Eye (tissue), 1 donor: ENCODE measurements at regions not wholly inside any gene's neighbourhood (a gene's known extent, or its start where the extent isn't known, plus 50 kb on each side); places are given as distances from the start of the nearest gene placed in this dataset.
"Not testable (repeated sequence)": the region's sequence is repeated elsewhere in the genome, so short reads cannot be mapped to it uniquely, and the experiment has no call there.

Experiments
- DNase-seq: peaks from one replicate; pipeline ENCODE4 v3.0.0-alpha.2; 2015

DNA sequence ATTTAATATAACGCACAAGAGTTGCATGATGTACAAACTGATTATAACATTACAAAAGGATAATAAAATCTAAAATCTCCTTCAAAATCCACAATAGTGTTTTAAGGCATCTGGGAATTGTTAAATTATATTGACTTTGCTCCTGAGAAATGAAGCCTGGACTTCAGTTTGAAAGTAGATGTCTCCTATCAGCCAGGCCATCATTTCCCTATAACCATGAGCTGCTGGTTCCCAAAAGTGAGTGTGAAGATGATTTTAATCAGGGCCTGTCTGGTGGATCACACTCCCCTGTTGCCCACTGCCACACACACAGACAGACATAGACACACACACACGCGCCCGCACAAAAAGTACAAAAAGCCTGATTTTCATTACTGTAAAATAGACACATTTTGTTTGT lies 480.7 kb downstream of the RPS29 start:
- DNase-seq = no peak

DNA sequence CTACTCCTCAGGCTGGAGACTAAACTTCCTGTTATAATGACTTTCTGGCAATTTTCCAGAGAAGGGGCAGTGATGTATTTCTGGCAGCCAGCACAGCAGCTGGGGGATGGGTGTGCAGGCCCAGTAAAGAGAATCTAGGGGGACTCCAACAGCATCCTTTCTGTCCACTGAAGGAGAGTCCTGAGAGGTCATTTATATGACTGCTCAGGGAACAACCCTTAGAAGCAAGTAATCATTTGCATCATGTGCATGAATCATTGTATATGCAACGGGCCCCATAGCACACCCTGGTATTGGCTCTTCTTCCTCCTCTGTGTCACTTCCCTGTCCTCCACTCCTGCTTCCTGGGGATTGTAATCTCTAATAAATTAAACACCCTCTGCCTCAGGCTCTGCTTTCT lies 493.8 kb downstream of the RPS29 start:
- DNase-seq = no peak

DNA sequence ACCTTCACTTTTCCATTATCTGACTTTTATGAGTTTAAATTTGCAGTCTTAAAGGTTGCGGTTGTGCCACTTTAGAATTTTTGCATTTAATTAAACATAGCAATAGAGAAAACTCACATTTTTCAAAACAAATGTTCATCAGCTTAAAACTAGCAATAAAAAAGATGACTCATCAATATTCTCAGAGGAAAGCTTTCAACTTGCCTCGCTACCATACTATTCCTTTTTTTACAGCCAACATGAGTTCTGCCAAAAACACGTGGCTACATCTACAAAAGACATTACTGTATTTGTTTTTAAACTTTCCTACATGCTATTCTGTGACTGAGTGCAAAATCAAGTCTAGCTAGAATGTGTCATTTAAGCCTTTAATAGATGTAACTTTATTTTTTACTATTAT lies 497.1 kb downstream of the RPS29 start:
- DNase-seq = no peak

DNA sequence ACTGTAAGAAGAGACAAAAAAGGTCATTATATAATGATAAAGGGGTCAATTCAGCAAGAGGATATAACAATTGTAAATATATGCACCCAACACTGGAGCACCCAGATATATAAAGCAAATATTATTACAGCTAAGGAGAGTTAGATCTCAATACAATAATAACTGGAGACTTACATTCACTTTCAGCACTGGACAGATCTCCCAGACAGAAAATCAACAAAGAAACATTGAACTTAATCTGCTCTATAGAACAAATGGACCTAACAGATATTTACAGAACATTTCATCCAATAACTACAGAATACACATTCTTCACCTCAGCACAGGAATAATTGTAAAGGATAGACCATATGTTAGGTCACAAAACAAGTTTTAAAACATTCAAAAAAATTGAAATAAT lies 512.9 kb downstream of the RPS29 start:
- not testable (repeated sequence) for DNase-seq

DNA sequence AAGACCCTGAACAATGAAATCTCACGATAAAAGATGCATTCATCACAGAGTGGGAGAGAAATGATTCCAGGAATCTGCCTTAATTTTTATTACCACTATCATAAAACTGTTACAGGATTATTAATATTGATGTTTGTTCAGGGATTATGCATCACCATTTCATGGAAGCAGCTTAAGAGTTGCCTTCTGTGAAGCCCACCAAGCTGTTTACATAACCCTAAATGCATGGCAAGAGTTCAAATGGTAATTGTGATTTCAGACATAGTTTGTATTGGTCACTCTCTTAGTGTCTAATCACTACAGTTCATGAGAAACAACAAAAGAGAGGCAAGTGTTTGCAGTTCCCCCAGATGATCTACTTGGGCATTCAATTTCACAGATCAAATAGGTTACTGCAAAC lies 527.7 kb downstream of the RPS29 start:
- no peak for DNase-seq

DNA sequence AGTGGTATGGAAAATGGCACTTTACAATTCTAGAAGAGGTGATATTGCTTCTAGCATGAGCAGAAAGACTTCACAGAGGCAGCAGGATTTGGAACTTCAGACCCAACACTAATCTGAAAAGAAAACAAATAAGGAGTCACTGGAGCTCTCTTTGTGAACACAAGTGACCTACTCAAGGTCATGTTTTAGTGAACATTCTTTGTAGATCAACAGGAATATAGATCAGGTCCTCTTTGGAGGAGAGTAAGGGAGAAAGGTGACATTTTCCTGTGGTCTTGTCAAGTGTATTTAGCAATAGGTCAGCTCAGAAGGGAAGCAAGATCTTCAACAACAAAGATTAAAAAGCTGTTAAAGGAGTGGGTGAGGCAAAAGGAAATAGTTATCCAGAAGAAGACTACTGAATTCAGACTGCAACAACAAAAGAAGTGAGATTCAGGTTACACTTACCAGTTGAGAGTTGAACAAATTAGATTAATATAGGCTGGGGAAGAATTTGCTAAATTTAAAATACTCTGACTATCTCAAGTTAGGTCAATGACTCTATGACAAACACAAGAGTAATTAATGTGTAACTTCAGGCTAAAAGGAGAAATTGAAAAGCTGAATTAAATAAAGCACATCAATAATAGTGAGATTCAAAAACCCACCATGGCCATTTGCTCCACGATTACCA lies 528.2 kb downstream of the RPS29 start:
- no peak for DNase-seq

DNA sequence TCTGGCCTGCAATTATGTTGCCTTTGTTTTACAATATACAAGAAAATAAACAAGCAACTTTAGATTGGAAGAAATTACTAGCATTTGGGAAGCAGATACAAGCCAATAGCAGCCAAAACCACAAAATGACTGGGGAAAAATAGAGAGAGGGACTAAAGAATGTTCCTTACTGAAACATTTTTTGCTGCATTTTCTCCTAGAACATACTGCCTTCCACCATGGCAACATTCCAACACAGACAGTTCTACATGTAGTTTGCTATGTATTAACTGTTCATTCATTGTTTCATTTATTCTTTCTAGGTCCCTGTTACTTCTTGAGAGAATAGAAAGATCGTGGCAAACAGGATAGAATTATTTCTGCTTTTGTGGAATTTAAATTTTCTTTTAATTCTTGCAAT lies 530.2 kb downstream of the RPS29 start:
- no peak for DNase-seq

DNA sequence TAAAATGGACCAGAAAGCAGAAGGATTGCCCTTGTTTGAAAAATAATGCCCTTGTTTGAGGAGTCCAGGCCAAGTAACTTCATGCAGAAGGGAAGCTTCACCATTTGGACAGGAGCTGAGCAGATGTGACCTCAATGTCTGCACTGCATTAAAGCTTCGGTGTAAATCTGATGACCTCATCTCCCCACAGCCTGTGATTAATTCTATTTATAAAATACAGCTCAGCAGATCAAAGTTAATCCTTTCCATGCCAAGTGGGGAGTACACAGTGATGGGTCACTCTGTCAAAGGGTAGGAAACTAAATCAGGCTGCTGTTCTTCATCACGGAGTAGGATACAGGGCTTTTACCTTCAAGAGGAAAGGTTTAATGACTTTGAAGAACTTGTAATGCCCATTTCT lies 533.7 kb downstream of the RPS29 start:
- peak; percentile 68 for DNase-seq

DNA sequence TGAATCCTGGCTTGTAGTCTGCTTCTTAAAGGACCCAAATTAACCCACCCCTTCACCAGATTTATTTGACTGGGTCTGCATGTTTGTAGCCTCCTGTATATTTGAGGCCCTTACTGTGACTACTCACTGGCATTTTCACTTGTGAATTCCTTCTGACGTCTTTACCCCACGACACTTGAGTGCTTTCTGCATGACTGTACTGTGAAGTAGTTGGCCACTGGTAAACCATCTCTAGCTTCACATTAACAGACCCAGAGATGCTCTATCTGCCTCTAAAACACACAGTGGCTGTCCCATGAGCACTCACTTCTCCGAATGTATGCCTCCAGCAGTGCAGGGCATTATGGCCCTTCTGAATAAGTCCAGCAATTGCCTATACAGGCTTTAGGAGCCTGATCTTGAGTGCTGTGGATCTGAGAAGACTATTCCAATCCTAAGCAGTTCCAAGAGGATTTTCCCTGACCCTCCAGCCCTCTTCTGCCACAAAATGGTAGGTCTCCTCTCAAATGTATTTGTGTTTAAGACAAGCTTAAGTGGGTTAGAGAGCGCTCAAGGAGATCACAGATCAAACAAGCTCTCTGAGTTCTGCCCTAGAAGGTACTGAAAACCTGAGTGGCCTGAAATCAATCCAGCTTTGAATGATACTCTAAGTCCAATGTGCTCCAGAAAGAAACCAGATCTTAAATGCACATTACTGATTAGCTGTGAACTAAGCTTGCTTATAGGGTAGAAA lies 534.7 kb downstream of the RPS29 start:
- no peak for DNase-seq

DNA sequence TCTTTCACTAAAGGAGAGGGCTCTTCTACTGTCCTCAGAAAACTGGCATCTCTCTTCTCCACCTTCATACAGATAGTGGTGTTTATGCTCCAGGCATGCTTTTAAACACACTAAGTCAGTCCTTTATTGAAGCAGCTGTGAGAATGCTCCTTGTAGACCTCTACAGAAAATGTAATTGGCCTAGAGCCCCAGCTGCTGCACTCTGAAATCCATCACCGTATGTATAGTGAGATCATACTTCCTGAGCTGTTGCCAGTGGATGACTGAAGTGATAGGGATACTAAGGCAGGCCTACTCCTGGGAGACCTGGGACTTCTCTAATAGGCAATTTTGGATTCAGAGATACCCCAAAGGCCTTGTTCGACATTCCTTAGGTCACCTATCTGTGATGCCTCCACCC lies 535.4 kb downstream of the RPS29 start:
- DNase-seq = peak; percentile 25

DNA sequence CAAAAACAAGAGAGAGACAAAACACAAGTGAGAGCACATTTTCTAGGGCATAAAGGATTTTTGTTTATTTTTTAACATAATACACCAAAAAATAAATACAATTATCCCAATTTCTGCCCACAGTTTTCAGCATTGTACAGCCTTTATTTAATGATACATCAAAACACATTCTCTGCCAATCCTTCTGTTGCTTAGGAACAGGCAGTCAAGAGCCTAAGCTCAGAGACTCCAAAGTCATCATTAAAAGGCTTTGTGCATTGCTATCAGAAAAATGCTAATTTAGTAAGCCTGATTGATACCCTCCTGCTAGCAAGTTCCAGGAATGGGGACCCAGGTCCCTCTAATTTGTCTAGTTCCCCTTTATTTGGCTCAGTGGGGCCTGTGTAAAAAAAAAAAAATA lies 536.5 kb downstream of the RPS29 start:
- no peak for DNase-seq

DNA sequence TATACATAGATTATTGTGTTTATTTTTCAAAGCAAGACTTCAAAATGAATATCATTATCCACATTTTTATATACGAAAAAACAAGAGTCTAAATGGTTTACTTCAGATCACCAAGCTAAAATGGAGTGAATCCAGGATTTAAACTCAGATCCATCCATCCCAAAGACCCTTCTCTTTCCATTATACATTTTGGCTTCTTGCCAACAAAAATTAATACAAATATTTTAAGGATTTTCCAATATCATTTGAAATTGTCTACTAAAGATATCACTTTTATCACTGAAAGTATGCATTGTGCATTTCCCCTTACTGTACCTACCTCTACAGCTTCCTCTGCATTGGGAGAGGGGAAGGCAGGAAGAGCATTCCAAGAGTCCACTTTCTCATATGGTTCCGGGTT lies 541.2 kb downstream of the RPS29 start:
- no peak for DNase-seq

DNA sequence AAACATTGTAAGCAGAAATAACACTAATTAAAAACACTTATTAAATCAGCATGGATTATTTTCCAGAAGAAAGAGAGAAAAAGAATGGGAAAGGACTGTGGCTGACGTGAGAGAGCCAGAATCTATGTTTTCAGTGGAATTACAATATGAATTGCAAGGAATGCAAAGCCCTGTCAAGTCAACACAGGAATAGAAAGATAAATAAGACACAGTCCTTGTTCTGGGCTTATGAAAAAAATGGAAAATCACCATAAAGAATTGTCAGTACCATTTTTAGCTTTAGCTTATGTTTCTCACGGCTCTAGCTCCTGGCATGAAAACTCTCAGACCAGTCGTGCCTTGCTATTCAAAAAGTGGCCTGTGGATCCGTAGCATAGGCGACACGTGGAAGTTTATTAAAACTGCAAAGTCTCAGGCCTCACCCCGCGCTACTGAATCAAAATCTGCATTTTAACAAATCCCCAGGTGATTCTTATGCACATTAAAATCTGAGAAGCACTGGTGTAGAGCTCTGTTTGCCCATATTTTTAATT lies 549.1 kb downstream of the RPS29 start:
- DNase-seq = no peak

DNA sequence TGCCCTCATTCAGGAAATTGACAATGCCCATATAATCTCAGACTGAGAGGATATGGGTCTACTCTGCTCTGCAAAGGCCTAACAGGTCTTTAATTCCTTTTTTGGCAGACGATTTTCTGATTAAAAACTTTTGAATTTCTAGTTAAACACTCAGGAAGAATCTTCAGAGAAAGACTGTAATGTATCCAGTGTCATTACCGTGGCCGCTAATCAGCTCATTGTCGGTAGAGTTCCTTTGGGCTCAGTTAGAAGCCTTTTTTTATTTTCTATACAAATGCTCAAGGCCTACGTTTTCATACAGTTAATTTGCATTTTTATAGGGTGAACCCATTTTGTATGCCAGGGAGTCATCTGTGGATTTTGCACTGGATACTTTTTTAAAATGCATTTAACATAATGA lies 549.9 kb downstream of the RPS29 start:
- no peak for DNase-seq

DNA sequence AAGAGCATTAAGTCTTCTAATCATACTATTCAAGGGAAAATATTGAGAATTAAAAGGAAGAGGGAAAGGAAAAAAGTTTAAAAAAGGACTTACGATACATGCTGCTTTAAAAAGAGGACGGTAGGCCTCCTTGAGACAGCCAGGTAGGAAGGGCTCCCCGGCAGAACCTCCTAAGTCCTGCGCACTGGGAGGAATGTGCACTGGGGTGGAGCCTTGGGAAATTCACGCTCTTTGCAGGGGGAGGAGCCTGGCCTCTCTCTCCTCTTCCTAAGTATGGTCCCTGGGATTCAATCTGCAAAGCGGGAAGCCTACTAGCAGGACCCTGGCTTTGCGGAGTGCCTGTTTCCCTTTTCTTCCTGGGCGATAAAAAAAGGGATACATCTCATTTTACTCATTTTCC lies 553.0 kb downstream of the RPS29 start:
- no peak for DNase-seq

DNA sequence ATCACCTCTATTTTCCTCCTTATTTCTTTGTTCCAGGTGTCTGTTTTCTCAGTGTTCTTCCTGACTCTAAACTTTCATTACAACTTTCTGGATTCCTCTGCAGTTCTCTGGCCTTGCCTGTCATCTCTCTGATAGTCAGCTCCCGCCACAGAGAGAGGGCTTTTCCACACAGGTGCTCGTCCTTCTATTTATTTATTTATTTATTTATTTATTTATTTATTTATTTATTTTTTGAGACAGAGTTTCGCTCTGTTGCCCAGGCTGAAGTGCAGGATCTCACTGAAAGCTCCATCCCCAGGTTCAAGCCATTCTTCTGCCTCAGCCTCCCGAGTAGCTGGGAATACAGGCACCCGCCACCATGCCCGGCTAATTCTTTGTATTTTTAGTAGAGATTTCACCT lies 554.5 kb downstream of the RPS29 start:
- not testable (repeated sequence) for DNase-seq

DNA sequence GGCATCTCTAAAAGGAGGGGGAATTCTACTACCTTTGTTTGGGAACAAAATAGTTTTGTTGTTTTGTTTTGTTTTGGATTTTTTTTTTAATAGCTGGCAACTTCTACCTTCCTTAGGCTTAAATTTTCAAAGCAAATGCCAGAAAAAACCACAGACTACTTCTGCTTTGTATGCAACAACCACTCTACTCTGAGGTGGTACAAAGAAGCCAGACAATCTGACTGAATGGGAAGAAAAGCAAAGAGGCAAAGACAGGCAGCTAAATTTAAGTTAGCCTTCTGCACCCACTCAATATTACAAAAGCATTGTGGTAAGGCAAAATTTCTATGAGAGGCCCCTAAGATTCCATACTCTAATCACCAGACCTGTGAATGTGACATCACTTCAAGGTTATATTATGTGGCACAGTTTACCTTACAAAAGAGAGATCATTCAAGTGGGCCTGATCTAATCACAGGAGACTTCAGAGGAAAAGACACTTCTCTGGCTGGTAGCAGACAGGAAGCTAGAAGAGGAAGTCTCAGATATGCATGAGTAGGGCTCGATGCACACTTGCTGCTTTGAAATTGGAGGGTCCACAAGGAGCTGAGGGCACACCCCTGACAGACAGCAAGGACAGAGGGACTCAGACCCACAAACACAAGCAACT lies 566.6 kb downstream of the RPS29 start:
- DNase-seq = no peak

DNA sequence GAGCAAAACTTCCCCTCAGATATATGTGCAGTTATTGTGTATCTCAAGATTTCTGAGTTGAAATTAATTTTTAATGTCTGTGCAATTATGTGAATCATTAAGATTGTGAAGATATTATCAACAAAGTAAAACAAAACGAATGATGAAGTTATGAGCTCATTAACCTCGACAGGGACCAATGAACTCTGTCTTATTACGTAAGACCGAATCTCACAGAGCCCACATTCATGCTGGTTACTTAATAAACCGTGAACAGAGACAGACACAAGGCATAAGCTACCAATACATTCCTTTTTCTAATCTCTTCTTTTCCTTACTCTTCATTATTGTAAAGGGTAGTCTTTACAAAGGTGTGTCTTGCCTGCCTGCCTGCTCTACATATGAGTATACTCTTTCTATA lies 568.7 kb downstream of the RPS29 start:
- DNase-seq = peak; percentile 13

DNA sequence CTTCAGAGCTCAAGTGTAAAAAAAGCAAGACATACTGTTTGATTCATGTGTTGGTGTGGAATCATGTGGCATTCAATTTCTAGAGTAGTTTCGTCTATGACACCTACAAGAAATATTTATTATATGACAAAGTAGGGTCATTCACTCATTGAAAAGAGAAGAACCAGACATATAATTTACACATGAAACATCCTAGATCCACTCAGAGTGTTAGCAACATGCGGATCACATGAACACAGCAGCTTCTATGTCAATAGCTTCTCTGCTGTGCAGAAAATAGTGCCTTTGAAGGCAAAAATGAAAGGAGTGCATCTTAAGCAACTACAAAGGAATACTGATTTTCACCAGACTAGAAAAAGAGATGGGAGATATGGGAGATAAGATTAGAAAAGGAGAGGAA lies 569.8 kb downstream of the RPS29 start:
- DNase-seq = no peak

DNA sequence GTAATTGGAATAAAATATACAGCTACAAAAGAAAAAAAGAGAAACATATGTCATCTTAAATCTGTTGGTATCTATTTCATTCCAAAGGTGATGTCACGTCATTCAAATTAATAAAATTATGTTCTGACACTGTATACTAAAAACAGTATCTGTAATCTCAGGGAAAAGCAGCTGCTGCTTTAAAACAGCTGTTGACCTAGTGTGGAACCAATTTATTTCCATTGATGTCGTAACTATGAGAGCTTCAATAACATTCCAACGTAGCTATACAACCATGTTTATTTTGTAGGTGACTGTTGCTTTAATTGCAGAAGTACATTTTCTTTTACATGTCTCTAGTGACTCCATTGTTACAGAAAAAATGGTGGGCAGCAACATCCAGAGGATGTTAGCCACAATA lies 571.7 kb downstream of the RPS29 start:
- peak; percentile 12 for DNase-seq

DNA sequence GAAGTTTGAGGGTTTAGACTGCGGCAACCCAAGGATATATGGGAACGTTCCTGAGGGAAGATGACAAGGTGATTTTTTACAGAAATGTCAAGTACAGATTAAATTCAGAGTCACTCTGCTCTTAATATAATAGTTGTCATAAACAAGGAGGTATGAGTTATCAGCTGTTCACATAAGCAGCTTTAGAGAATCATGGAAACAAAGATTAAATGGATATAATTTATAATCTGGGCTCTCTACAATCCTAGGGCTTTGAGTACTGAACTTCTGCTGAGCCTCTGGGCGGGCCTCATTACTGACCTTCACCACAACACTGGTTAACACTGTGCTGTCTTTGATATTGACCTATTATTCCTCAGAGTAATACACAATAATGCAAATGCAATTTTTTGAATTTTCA lies 577.8 kb downstream of the RPS29 start:
- DNase-seq = no peak

DNA sequence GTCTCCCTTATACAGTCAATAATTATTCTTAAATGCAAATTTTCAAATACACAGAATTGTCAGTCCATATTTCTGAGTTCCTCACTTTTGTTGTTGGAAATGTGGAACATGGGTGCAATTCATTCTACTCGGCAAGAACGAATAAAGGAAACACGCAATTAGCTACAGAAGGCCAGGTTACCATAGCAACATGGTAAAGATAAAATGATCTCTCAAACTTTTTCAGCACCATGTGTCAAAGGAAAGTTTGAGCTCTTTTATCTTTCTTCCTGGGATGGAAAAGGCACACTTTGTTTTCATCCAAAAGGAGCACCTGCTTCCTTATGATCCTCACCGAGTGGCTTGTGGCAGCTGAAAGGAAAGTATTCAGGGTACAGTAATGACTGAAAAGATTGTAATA lies 595.0 kb downstream of the RPS29 start:
- DNase-seq = no peak

DNA sequence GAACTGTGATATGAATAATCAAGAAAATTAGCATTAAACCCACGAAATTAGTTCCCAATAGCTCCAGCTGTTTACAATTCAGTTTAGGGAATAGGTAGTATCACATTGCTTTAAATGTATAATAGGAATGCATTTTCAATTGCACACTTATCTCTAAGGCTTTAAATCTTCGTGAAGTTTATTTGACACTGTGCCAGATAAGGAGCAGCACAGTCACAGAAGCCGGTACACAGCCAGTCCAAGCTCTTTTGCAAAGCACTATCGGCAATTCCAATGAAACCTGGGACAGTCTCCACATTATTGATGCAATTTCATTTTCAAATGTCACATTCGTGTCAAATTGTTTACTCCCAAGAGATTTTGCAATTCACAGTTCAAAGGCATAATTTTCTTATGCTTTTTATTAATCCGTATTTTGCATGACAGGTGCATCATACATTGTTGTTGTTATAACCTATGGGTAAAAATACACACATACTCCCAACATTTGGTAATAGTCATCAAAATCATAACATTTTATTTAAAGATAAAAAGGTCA lies 602.8 kb downstream of the RPS29 start:
- DNase-seq = no peak

DNA sequence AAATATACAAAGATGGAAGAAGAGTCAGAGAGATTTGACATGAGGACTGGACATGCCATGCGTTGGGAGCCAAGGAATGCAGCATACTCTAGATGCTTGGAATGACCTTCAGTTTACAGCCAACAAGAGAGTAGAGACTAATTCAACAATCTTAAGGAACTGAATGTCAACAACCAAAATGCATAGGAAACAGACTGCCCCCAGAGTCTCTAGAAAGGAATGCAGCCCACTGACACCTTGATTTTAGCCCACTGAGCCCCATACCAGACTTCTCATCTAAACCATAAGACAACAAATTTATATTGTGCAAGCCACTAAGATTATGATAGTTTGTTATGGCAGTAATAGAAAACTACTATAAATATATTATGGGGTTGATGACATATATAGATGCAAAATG lies 611.2 kb downstream of the RPS29 start:
- DNase-seq = no peak
